Activated gamma-delta T cell treated with Interleukin-2 at 50 U/mL for 16 hours (primary cell): ENCODE measurements at regions not wholly inside any gene's neighbourhood (a gene's known extent, or its start where the extent isn't known, plus 50 kb on each side); places are given as distances from the start of the nearest gene placed in this dataset.

Source experiments
- DNase-seq: peaks from one replicate; pipeline ENCODE4 v3.0.0-alpha.2; 2020

DNA sequence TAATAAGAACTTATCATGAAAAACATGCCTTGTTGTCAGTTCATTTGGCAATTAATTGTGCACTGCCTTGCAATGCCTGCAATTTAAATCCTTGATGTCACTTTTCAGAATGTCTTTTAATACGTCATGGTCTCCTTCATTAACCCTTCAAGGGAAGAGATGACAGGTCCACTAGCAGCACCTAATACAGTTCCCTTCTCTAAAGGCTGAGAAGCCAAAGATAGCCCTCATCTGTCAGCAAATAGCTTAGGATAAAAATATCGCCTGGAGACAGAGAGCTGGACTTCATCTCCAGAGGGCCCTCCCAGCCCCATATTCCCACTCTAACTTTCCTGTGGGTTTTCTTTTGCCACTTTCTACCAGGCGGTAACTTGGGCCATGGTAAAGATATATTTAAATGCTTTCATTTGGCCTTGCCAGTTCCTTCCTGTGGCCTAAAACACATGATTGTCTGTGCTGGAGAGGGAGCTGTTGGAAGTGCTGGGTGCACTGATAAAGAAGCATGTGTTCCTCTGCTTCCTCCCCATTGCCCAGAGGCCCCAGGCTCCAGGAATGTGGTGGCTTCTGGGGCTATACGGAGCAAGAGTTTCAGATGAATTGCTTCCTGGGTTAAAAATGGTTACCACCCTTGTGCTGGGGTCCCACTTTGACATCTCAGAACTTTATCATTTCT is 76.3 kb upstream of the UMPS start:
- DNase-seq: no peak

DNA sequence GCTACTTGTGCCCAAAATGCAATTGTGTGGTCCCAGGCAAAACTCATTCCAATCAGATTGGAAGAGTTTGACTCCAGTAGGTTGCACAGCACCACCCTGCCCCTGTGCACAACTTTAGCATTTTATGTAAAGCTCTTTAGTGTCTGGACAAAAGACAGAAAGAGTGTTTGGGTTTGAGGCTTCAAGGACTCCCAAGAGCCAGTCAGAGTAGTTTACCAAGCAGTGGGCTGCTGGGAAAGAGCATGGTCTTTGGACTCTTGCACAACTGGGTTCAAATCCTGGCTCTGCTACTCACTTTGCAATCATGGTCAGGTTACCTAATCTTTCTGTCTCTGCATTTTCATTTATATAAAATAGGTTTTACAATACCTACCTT is 75.8 kb upstream of the UMPS start:
- no peak for DNase-seq

DNA sequence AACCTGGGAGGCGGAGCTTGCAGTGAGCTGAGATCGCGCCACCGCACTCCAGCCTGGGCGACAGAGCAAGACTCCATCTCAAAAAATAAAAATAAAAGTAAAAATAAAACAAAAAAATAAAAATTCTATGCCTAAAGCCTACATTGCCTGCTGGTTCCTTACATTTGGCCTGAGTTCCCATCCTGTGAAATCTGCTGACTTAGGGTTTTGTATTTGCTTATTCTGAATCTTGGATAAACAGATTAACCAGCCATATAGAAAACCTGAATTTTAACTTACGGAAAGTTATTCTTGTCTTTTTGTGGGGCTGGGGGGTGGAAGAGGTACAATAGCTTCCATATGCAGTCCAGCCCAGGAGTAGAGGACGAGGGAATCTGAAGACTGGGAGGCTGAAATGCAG is 73.7 kb upstream of the UMPS start:
- no peak for DNase-seq

DNA sequence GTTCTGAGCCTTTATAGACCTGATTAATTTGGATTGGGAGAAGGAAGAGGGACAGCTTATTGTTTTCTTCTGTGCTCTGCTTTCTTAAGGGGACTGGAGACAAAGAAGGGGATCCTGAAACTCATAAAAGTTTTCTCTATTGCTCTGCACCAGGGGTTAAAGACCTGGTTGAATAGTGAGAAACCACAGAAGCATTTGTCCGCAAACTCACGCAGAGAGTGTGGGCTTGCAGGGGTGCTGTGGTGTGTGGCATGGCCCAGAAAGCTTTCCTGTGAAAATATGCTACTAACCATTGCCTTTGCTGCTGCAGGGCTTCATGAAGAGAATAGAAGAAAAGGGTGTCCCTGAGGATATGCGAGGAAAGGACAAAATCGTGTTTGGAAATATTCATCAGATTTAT is 73.1 kb upstream of the UMPS start:
- no peak for DNase-seq

DNA sequence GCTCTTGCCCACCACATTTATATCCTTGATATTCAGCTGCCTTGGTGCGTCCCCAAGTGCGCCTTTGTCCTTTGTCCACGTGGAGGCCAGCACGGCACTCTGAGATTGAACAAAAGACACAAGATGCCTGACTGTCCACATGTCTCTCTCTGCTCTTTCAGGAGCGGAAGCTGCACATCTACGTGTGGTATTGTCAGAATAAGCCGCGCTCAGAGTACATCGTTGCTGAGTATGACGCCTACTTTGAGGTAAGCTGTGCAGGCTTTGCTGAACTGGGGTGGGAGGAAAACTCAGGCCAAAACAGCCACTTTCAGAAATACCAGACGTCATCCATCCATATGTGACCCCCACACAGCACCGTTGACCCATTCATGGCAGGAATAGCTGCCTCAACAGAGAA is 72.0 kb upstream of the UMPS start:
- no peak for DNase-seq

DNA sequence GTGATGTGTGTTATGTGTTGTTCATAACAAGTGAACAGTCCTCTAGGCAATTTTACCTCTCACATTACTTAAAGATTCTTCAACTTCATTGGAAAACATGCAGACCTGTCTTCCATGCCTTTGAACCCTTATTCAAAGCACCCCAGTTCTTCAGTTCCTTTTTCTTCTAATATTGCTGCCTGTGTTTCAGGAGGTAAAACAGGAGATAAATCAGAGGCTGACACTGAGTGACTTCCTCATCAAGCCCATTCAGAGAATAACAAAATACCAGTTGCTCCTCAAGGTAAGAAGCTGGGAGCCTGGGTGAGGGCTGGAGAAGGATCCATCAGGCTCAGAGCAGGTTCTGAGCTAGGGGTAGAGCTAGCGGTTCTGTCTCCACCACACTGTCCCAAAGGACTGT is 71.1 kb upstream of the UMPS start:
- DNase-seq: no peak

DNA sequence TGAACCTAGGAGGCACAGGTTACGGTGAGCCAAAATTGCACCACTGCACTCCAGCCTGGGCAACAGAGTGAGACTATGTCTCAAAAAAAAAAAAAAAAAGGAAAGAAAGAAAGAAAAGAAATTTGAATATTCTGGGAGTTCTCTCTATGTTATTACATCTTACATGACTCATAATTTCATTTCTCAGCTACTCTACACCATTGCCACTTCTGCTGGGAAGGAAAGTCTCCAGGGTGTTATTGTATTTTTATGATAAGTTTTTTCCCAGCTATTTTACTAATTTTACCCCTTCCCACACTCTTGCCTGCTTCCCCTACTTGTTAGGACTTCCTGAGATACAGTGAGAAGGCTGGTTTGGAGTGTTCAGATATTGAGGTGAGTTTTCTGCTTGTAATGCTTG is 69.7 kb upstream of the UMPS start:
- DNase-seq: no peak

DNA sequence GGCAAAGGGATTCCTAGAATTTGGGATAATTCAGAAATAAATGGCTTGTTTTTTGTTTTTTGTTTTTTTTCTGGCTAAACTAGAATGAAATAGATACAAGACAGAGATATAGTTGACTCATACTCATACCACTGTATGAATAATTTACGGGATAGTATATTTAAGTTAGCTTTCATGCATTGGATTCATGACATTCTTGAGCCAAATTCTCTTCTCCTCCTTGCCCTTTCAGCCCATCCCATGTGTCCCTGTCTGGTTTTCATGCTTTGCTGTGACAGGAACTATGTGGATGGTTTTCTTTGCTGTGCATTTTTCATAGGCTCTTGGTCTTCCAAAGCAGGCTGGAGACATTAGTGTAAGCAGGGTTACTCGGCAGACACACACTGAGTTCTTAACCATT is 66.6 kb upstream of the UMPS start:
- DNase-seq: no peak

DNA sequence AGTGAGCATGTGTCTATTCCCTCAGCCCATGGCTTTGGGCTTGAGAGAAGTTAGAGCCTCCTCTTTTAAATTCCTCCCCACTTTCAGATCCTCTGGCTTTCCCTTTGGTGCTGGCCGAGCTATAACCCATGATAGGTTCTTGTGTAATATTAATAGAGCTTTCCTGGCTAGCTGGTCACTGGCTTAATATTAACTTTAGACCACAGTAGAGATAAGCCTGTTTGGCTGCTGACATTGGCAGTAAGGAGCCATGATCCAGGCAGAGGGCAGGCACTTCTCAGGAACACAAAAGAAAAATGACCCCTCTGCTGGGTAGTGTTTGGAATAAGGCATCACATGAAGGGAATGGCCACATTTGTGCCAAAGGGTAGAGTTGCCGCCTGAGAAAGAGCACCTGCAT is 65.4 kb upstream of the UMPS start:
- no peak for DNase-seq

DNA sequence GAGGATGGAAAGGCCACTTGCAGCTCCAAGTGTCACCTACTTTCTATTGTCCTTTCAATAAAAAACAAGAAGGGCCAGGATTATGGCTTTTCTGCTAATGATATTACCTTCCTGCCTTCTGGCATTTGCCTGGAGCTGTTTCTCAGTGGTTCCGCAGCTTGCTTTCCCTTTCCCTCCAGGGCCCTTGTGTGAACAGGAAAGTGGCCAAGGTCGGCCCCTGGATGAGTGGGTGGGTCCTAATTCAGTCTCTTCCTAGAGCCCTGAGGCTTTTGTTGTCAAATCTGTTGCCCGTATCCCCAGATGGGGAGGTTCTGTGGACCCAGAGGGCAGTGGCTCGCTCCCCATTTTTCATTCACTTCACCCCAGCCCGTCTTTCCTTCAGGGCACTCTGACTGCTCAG is 64.2 kb upstream of the UMPS start:
- no peak for DNase-seq

DNA sequence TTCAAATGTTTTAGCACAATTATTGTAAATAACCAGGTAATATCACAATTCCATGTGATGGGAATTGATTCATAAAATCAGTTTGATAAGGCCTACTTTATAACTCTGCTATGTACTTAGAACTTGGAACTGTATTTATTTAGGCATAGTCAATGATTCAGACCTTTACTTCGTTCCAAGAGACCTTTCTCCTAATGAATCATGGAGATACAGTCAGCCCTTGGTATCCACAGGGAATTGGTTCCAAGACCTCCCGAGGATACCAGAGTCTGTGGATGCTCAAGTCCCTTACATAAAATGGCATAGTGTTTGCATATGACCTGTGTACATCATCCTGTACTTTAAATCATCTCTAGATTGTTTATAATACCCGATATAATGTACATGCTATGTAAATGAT is 60.8 kb upstream of the UMPS start:
- DNase-seq: no peak

DNA sequence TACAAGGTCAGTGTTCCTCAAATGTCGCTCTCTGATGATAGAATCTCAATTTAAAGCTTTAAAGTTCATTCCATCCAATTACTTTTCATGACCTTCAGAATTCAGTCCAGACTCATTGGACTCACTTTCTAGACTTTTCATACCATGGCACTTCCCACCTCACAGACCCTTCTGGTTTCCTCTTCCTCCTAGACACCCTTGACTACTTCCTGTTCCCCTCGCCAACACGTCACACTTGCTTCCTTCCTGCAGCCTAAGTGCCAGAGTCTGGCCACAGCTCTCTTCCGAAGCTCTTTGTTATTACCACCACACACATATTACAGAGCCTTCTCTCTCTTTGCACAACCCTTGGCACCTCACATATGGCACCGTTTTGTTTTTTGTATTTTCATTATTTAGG is 59.1 kb upstream of the UMPS start:
- peak; percentile 29 for DNase-seq

DNA sequence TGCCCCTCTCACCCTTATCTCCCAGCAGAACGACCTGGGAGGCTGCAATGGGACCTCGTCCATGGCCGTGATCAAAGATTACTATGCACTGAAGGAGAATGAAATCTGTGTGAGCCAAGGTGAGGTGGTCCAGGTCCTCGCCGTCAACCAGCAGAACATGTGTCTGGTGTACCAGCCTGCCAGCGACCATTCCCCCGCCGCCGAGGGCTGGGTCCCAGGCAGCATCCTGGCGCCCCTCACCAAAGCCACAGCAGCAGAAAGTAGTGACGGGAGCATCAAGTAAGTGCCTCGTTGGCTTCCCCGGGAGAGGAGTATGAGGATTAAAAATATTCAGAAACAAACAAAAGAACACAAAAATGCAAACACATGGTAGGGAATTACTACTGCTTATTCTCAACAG is 55.9 kb upstream of the UMPS start:
- DNase-seq: no peak

DNA sequence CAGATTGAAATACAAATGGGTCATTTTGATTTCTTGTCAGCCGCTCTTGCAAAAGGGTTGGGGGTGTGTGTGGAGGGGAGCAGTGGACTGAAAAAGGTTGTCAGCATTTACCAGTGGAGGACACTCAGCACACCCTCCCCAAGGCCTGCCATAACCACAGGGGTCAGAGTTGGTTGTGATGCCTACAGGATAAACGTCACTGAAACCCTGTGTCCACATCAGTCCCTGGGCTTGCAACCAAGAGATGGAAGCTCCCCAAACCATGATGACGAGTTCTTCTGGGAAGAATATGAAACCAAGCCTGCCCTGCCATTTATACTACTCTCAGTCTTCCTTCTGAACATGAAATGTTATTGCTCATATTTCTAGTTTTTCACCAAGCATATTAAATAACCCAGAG is 54.0 kb upstream of the UMPS start:
- no peak for DNase-seq

DNA sequence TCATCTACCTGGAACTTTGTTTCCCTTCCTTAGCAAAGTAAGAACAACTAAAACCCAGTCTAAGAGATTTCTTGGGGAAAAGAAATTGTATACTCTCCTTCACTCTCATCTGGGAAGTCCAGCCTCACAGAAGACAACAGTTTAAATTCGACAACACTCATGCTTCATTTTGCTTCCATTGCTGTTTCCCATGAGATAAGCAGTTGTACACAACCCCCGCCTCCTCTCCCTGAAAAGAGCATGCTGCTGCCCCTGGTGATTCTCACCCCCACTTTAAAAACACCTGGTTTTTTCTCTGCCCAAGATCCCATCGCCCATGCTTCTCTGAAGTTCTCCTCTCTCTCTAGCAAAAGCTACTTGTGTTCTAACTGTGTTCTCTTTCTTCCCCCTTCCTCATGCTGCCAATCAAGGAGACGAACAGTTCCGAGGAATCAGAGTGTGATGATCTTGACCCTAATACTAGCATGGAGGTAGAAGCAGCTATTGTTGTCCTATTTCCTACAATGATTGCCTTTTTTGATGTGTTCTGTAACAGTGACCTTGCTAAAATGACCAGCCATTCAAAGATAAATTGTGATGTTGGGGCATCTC is 51.1 kb upstream of the UMPS start:
- no peak for DNase-seq
